HG02852 (cell line): ENCODE measurements at regions not wholly inside any gene's neighbourhood (a gene's known extent, or its start where the extent isn't known, plus 50 kb on each side); places are given as distances from the start of the nearest gene placed in this dataset.

Experiments used
- ATAC-seq: cut with Tn5 transposase; IDR thresholded peaks from one replicate; pipeline ENCODE4 v1.9.1; 2021; ENCODE audit warnings: mild to moderate bottlenecking, moderate library complexity; ENCODE audit not compliant: unreplicated experiment

DNA sequence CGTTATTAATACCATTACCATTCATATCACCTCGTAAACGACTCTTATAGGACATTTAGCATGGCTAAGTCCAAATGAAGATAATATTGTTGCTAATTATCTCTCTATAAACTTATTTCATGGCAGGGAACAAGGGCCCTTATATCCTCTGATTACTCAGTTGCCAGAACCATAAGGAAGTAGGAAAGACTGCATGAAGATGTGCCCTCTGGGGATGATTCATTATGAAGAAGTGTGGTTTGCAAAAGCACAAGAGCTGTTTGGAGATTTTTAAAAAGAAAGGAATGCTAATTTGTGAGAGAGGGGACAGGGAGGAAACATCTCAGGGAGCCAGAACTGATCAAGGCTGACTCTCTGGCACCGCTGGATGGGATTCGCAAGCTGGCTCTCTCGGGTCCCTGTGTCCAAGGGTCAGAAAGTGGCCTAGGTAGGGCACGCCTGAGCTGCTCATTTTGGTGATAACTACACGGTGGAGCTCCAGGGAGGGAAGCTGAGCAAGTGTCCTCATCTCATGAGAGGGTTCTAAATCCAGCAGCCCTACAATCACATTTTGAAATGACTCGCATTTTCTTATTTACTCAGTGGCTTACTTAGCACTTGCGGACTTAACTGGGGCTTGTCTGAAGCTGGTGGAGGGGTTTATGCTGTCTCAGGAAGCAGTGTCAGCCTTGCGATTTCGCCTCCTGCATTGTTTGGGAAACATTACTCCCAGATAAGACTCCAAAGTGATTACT, 136.8 kb downstream of the C5orf15 start:
- no peak for ATAC-seq

DNA sequence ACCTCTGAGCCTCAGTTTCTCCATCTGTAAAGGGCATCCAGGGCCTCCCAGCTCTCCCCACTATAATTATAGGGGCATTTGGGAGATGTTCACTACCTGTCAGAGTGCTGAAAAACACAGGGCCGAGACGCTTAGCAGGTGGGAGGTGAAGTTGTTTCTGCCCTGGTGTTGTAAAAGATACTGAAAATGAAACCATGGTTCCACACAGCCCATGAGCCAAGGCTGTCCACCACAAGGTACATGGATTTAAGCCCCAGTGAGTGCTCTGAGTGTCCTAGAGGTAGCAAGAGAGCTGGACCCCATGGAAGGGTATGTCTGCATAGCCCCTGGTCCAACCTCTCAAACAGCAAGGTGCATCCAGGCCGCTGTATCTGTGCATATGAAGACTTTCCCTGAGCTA, 137.5 kb downstream of the C5orf15 start:
- ATAC-seq, result no peak

DNA sequence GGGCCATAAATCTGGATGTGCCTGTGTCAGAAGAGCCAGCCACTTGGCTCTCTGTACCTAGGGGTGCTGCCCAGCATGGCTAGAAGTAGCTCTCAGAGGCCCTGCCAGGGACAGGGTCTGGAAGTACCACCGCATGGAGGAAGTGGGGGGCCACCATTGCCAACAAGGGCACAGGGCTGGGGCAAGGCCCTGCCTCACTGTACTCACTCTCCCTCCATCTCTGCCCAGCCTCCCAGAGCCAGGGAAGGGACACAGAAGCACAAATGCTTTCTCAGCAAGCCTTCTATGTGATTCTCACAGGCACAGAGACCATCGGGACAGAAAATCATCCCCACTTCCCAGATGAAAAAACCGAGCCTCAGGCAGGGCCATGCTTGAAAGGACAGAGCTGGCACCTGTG, 138.1 kb downstream of the C5orf15 start:
- no peak for ATAC-seq

DNA sequence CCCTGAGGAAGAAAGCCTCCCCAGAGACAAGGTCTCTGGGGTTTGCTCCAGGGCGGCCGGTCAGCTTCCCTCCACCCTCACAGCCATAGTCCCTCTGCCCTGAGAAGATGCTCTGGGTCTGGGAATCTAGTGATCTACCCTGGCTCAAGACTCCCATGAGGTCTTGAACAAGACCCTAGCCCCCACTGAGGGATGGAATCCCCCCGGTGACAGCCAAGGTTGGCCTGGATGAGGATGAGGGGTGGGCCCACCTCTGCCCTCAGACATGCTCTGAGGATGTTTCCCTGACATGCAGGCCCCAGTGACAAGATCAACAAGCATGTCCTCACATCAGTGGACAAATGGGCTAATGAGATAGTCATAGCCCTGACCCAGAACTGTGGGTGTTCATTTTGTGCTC, 138.6 kb downstream of the C5orf15 start:
- no peak for ATAC-seq

DNA sequence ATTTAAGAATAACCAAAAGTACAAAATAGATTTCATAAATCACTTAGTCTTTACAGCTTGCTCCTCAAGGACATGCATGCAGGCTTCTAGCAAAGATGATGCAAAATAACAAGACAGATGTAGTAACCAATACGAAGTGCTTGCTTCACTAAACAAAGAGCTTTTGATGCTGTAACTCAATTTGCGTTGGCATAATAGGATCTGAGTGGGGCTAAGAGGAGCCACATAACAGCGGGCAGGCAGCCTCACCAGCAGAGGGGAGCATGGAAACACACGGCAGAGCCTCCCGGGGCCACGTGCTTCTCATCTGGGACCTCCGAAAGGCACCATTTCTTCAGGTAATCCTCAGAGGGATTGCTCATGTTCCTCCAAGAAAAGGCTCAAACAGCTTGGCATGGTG, 139.7 kb downstream of the C5orf15 start:
- no peak for ATAC-seq

DNA sequence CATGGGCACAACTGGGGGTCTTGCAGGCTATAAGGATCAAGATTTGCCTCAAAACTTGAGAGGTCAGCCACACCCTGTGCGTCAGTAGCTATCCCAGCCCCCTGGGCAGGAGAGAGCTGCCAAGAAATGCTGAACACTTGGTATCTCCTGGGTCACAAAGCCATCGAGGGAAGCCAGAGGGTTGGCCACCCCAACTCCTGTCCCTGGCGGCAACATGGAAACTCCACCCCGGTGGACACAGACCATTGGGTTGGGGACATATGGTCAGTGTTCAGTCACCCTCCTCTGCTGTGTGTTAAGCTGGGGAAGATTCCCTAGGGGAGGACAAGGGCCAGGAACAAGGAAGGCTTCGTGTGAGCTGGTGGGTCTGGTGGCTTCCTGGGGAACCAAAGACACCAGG, 140.6 kb downstream of the C5orf15 start:
- ATAC-seq, result no peak

DNA sequence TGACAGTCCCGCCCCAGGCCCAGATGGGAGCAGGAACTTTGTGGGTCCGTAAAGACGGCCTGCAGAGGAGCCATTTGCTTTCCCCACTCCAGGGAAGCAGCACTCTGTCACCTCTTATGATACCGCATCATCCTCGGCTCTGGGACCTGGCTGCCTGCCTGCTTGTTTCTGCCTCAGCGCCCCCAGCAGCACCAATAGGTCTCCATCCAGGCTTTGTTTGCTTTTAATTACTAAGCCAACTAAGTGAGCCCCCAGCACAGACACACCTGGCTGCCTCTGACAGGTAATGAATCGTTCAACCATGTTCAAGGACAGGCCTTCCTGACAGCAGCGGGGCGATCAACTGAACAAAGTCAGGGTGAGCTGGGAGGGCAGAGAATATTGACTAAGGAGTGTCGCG, 141.4 kb downstream of the C5orf15 start:
- no peak for ATAC-seq

DNA sequence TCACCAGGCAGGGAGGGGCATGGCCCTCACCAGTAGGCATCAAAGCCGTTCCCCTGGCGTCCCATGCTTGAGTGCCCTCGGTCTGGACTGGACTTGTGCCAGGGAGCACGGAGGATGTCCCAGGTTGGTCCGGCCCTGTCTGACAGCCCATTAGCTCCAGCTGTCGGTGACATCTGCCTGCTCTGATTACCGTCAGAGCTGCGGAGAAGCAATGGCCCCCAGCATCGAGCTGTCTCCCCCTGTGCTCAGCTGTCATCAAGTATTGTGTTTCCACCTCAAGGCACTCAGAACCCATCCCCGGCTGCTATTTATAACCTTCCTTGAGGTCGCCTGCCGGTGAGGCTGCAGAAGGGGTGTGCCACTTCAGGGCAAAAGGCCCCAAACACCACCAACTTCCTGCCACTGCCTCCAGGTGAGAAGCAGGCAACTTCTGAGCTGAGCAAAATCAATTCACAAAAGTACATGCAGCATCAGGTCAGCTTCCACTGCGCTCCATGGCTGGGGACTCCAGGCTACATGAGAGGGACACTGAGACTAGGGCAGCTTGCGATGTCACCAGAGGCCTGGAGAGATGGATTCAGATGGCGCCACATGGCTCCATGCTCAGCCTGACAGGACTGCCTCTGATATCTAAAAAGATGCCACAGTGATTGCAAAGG, 142.7 kb downstream of the C5orf15 start:
- no peak for ATAC-seq

DNA sequence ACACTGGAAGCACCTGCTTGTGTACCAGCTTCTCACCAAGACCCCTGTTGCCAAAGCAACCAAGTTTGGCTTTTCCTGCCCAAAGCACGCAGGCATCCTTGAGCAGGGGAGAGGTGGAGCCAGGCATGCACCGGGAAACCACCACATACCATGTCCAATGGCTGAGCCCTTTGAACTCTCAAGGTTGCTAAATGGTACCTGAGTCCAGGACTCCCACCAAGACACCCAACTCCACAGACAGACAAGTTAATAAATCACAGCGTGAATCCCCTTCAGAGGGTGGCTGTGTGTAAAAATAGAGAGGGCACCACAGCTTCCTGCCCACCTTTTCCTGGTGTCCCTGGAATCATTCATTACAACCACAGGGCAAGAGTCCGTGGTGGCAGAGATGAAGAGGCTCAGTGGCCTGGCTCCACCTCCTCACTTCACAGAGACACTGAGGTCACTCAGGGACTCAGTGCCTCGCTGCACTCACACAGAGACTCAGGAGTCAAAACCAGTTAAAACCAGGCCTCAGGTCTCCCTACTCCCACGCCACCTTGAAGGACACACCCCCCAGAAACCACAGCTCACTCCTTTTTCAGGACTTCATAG, 143.7 kb downstream of the C5orf15 start:
- ATAC-seq, result peak; percentile 82

DNA sequence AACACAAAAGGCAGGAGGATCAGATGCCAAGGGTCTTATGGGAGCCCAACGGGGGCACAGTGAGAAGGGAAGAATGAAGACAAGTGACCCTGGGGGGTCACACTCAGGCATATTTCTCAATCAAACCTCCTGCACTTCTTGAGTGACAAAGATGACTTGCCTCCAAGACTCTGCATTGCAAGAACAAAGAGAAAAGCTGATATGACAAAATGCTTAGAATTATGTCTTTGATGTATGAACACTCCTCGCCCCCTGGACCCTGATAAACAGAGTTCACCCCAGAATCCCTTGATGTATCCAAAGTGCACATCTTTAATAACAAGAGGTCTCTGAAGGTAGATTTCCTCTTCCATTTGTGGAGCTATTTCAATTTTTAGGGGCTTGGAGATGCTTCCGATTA, 146.5 kb downstream of the C5orf15 start:
- no peak for ATAC-seq

DNA sequence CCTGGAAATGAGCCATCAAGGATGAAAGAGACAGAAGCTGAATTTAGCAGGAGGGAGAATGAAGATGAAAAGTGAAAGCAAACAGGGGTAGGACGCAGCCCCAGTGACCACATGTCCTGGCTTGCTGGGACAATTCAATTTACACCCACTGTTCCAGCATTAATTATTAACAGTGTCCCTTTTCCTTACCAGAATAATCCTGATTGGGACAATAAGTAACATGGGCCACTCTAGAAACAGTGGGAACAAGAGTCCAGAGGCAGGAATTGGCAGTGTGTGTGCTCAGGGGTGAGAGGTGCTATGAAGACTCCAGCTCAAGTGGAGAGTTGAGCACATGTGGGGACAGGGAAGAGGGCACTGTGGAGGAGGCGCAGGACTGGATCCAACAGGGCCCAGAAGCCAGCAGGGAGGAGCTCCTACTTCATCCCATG, 147.1 kb downstream of the C5orf15 start:
- no peak for ATAC-seq

DNA sequence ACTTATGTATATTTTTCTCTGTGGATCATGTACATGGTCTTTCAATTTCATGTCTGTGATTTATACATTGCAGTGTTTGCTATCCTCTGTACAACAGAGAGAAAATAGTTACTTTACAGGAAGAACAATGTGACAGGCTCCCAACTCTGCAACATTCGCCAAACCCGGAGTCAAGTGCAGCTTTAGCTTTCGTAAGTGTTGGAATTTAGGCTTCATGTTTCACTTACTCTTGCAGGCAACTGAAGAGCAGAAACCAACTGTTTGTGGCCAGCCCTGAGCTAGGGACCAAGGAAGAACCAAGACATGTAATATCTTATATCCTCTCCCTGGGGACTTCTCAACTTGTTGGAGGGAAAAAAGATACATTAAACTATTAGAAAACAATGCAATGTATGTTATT, 147.9 kb downstream of the C5orf15 start:
- no peak for ATAC-seq

DNA sequence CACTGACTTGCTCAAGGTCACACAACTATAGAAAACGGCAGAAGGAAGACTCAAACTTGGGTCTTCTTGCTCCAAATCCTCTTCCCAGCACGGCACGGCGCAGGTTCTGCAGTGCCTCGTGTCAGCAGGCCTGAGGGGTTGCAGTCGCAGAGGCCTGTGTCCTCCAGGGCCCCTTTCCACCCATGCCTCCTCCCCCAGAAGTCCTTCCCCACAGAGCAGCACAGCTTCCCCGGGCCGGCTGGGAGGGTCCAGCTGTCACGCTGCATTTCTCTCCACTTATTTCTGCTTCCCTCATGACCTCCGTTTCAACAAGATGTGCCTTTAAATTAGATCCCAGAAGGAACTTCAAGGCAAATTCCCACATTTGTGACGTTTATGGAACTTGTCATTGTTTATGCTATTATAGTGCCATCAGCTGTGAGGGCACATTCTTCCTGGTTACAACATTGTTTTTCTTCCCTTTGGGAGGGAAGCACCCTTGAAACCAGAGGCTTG, 148.4 kb downstream of the C5orf15 start:
- no peak for ATAC-seq

DNA sequence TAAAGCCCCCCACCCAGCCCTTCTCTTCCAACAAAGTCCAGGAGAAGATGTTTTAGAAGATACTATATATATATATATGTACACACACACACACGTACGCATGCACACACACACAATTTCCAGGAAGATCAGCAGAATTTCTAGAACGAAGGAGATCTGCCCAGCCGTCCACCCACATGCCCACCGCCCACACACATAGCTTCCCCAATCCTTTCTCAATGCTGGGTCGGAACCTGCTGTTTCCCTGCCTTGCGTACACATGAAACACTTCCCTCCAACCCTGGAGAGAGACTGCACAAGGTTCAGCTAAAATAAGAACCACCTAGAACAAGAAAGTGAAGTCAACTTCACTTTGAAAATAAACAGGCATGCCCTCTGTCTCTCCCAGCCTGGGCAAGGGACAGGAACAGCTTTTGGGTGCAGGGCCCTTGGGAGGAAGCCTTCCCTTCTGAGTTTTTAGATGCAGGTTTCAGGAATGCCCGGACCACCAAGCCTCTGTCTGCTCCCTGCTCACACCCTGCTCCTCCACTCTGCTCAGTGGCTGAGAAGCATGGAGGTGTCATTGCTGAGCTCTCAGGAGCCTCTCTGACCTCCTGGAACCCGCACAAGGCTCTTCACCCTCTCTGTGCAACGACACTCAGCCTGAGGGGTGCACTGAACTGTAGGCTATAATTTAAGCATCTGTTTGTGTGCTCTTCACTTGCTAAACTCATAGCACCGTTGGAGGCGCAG, 149.4 kb downstream of the C5orf15 start:
- ATAC-seq, result no peak

DNA sequence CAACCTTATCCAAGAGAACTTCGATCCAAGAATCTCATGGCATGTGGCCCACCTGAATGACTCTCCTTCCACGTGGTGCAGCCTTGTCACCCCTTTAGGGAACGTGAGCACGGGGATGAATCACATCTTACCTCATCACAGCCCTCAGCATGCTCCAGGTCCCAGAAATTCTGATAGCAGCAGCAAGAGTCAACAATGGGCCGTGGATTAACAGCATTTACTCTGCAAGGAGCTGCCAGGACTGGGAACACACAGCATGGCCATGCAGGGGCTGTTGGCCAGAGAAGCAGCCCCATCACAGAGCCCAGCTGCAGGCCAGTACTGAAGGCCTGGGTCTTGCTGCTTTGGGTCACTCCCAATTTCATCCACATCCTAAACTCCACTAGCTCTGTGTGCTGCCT, 150.4 kb downstream of the C5orf15 start:
- ATAC-seq, result no peak

DNA sequence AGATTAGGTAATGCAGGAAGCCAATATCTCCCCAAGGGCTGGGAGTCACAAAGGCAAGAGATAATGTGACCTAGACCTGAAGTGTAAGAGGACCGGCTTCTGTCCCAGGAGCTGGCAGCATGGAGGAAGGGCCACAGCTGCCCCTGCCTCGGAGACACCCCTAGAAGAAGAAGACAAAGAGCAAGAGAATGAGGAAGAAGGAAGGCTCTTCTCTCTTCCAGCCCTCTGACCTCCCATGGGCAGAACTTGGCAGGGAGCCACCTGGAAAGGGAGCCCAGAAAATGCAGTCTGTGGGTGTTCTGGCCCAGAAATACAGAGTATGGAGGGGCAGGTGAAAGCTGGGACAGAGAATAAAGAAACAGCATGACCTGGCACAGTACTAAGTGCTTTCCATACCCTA, 151.0 kb downstream of the C5orf15 start:
- ATAC-seq, result no peak

DNA sequence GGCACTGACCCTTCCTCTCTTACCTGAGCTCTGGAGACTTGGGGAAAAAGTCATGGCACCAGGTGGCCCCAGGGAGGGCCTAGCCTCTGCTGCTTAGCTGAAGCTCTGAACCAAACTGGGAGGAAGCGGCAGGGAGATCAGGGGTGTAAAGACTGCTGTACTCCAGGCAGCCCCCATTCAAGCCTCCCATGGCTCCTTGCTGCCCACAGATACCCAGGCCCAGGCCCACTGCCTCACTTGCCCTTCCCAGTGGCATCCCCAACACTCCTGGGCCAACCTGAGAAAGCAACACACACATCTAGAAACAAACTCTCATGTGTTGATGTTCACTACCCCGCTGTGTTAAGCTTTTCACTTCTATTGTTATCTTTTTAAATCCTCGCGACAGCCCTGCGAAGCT, 151.6 kb downstream of the C5orf15 start:
- ATAC-seq, result no peak

DNA sequence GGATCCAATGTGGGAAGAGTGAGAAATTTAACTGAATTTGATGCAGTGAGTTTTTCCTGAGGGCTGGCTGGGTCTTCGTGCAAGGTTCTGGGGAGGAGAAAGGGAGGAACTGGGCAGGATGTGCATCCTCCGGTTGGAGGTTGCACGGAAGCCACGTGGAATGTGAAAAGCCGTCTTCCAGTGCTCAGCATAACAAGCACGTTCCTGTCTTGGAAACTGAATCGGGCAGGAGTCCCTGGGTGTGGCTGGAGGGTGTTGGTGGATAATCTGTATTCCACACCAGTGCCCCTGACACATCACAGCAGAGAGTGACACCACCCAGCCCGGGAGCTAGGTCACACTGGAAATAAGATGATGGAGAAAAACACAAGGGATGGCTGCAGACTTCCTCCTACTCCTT, 154.3 kb downstream of the C5orf15 start:
- ATAC-seq, result no peak

DNA sequence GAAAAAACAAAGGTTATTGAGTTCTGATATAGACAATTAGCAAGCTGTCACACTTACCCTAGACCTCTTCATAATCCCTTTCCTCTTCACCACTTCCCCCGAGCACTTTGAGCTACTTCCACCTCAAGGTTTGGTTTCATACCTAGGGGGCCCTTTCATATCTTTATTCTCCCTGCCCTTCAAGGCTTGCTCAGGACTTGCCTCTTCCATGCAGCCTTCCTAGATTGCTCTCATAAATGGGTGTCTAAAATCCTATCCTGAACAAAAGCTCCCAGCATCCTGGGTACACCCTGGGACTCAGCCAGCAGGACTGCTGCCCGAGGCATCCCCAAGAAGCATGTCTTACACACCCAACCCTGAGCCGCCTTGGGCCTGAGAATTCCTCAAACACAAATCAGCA, 157.3 kb downstream of the C5orf15 start:
- no peak for ATAC-seq

DNA sequence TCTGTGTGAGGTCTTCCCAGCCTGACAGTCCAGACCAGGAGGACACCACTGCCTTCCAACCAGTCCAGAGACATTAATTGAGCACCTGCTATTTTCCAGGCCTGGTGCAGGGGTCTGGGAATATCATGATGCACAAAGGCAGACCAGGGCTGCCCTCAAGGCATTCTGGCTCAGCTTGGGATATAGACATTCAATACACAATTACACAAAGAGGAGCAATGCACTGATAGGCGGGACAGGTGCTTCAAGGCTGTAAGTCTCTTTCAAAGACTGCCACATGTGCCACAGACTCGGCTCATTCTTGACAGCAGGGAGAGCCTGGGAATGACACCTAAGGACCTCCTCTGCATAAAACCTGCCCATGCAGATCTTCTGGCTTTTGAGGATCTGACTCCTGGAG, 158.6 kb downstream of the C5orf15 start:
- no peak for ATAC-seq

DNA sequence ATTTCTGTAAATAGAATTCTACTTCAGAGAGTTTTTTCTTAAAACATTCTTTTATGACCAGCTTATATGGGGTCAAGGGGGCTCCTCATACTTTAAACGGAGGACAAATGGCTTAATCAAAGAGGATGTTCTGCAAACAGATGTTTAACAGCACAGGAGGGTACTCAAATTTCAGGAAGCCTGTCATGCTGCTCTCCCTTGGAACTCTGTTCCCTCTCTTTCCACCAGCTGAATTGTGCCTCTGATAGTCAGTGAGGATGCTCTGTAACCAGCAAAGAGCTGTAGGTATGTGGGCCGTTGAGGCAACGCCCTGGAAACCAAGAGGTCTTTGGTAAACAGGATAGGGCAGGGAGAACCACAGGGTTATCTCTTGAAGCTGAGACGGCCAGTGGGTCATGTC, 161.1 kb downstream of the C5orf15 start:
- ATAC-seq, result no peak

DNA sequence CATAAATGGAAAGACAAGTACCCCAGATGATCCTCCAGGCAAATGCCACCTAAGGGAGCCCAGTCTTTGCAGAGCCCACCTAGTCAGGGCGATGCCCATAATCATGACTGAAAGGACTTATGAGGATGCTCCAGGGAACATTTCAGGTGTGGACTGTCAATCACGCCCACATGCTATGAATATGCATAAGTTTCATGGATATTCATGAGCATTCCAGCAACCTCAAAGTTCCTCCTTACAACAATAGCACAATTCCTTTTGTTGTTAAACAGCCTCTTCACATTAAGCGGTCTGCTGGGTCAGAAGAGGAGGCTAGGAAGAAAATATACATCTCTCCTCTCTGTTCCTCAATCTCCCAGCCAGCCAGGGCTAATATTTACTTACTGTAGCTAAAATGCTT, 161.6 kb downstream of the C5orf15 start:
- no peak for ATAC-seq
